GM19452 (cell line): ENCODE measurements at regions not wholly inside any gene's neighbourhood (a gene's known extent, or its start where the extent isn't known, plus 50 kb on each side); places are given as distances from the start of the nearest gene placed in this dataset.

Experiments
- ATAC-seq: cut with Tn5 transposase; IDR thresholded peaks from one replicate; pipeline ENCODE4 v1.9.1; 2021; ENCODE audit not compliant: unreplicated experiment

DNA sequence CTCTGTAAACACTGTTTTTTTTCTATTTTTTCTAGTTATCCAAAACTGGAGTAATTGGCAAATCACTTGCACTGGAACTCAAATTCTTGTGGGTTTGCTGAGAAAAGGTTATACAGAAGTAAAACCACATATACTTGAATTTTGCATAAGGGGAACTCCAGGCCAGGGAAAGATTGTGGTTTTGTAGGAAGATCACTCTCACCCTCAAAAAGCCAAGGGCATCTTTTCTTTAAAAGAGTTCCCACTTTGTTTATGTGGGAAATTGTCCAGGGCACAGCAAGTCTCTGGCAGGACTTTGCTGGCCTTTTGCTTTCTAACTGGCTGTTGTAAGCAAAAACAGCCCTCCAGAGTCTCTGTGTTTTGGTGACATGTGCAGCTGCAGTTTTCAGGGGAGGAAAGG lies 340.3 kb upstream of the RBMS3 start:
- ATAC-seq, result peak; percentile 78

DNA sequence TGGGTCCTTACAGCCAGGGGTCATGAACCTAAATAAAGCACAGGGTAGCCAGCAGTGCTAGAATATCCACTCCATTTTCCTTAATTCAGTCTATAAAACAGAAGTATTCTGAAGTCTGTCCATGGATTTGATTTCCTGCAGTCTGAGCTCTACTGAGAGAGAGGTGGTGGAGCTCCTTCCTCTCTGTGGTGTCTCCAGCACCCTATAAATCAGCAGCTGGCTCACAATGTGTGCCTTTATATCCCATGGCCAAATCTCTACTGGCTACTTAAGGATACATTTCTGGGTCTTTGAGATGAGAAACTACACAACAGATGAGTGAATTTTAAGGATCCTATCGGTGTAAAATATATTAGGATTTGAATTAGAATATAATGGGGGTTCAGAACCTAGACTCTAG lies 339.9 kb upstream of the RBMS3 start:
- peak; percentile 22 for ATAC-seq

- ATAC-seq, result no peak
These were observed 333.8 kb upstream of the RBMS3 start for GRCh38 chr3:28947061-28947460.

DNA sequence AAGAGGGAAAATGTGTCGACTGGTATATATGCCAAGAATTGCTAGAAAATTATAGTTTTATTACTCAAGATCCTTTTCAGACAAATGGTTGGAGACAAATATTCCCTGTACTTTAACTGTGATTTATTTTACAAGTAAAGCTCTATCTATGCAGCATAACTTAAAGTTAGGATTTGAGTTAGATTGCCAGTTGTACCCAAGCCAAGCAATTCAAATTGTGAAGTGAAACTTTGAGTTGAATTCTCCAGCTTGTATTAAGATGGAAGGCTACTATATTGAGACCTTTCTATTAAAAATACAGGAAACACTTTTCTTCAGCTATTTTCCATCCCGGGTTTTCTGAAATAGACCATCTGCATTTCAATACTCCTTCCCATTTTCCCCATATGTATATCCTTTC lies 333.1 kb upstream of the RBMS3 start:
- ATAC-seq, result no peak

GRCh38 chr3:28948685-28949084 lies 332.2 kb upstream of the RBMS3 start:
- no peak for ATAC-seq

GRCh38 chr3:28949580-28949979 lies 331.3 kb upstream of the RBMS3 start:
- no peak for ATAC-seq

GRCh38 chr3:28950614-28951013 lies 330.3 kb upstream of the RBMS3 start:
- no peak for ATAC-seq

DNA sequence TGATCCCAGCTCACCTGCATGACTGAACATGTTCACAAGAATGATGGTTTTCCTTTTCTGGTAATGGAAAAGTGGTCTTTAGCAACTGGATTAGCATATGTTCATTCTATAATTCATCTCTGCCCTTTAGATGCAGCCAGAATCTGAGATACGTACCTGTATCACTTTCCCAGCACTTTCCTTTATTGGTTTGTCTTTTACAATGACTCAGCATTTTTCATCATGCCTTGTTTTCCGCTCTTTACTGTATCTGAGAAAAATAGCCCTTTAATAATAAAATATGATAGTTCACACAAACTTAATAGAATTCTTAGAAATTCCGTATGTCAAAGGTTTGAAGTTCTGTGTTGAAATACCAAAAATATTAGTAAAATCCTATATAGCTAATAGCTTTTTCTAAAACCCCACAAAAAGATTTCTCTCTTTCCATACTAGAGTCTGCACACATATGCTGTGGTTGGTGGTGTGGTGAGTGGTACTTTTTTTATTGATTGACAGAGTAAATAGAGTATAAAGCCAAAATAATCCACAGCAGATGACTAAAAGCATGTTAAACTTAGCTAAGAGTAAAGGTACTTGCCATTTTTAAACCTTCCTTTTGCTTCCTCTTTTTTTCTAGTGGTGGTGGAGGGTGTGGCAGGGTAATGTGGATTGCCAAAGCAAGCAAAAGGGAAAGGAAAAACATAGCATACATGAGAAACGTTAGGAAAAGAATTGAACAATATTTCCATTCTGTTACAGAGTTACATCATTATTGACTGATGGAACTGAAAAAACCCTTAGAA lies 328.9 kb upstream of the RBMS3 start:
- no peak for ATAC-seq

- no peak for ATAC-seq
These were observed 322.2 kb upstream of the RBMS3 start for GRCh38 chr3:28958656-28959055.

- ATAC-seq, result no peak
These were observed 309.7 kb upstream of the RBMS3 start for GRCh38 chr3:28971156-28971555.

DNA sequence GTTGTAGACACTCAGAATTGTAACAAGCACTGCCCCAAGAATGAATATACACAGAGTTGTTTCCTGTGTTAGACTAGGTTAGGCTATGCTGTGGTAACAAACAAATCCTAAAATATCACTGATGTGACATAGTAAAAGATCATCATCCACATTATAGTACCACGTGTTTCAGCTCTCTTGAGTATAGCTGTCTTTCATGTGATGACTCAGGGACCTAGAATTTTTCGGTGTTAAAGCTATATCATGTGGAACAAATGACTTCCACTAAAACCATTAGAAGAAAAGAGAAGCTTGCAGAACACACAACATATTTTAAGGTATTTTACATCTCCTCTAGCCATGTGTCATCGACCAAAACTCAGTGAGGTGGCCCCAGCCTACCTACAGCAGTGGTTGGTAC lies 307.9 kb upstream of the RBMS3 start:
- ATAC-seq, result peak; percentile 69

GRCh38 chr3:28973609-28974008 lies 307.3 kb upstream of the RBMS3 start:
- no peak for ATAC-seq

- no peak for ATAC-seq
These were observed 302.8 kb upstream of the RBMS3 start for GRCh38 chr3:28978092-28978491.

- ATAC-seq, result no peak
These were observed 300.7 kb upstream of the RBMS3 start for GRCh38 chr3:28980131-28980530.

GRCh38 chr3:28980631-28981030 lies 300.2 kb upstream of the RBMS3 start:
- ATAC-seq, result no peak

GRCh38 chr3:28982906-28983305 lies 298.0 kb upstream of the RBMS3 start:
- peak; percentile 92 for ATAC-seq

- ATAC-seq, result no peak
These were observed 293.9 kb upstream of the RBMS3 start for GRCh38 chr3:28986922-28987321.

- ATAC-seq, result peak; percentile 85
These were observed 291.2 kb upstream of the RBMS3 start for GRCh38 chr3:28989646-28990089.

- no peak for ATAC-seq
These were observed 286.5 kb upstream of the RBMS3 start for GRCh38 chr3:28994161-28994905.

DNA sequence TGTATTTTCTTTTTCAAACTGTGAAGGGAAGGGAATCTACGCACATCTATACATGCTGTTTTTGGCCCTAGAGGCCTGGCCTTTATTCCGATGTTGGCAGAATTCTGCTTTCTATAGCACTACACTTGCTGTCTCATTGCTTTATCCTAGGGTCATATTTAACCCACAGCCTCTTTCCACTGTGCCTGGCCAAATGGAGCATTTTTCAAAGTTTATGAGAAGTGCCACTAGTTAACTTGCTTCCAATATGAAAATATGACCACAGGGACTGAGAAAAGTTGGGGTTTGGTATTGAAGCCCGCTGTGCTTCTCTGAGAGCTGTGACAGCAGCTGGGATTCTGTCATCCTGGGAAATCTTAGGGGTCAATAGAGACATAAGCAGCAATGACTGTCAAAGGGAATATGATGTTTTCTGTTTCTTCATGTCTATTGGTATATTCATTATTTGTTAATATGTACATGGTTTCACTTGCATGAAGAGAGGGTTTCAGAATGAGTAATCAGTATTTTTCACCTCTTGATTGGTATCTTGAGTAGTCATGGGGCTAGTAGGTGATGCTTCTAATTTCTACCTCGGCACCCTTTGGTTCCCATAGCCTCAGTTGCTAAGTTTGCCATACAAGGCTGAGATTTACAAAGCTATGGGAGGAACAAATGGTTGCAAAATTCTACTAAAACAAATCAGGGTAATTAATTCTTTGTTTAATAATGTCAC lies 275.8 kb upstream of the RBMS3 start:
- peak; percentile 98 for ATAC-seq

- ATAC-seq, result no peak
These were observed 275.0 kb upstream of the RBMS3 start for GRCh38 chr3:29005862-29006261.

- ATAC-seq, result no peak
These were observed 269.4 kb upstream of the RBMS3 start for GRCh38 chr3:29011441-29011840.
